Gastrocnemius medialis (tissue), 4 donors: ENCODE measurements at regions not wholly inside any gene's neighbourhood (a gene's known extent, or its start where the extent isn't known, plus 50 kb on each side); places are given as distances from the start of the nearest gene placed in this dataset.

Experiments used
- POLR2A ChIP-seq, 2 donors: fragments of 450-650 bp; IDR thresholded peaks; one replicate each; pipeline ENCODE4 v1.6.1; 2017; ENCODE audit warnings: antibody characterized with exemption in 2 of 2, mild to moderate bottlenecking in 2 of 2, moderate library complexity in 2 of 2
- TF ChIP-seq, protein P1 (sequence below), 5 experiments: fragments of 450-650 bp in 3 of 5; fragments of 200-600 bp in 2 of 5; sonication (generic) in 2 of 5; IDR thresholded peaks in 4 of 5; conservative IDR thresholded peaks in 1 of 5; 1 replicate in 4 of 5; 2 replicates in 1 of 5; pipeline ENCODE4 v1.5.1; 2016 to 2019; ENCODE audit warnings: antibody characterized with exemption in 5 of 5, mild to moderate bottlenecking in 3 of 5, moderate library complexity in 3 of 5

DNA sequence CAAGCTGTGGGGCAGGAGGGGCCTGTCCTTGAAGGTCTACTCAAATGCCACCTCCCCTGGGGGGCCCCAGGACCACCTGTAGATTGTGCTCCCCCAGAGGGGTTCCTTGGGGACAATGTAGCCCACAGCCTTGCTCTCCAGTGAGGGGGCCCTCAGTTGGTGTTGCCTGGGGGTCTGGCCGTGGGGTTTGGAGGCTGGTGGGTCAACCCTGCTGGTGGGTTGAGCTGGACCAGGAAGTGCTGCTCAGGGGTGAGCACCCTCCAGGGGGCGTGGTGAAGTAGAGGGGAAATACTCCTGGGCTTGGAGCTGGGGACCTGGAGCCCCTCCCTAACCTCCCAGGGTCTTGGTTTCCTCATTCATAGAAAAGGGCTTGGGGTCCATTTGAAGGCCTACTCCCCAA is 143.6 kb upstream of the WNT4 start:
- TF ChIP-seq, protein P1, sequence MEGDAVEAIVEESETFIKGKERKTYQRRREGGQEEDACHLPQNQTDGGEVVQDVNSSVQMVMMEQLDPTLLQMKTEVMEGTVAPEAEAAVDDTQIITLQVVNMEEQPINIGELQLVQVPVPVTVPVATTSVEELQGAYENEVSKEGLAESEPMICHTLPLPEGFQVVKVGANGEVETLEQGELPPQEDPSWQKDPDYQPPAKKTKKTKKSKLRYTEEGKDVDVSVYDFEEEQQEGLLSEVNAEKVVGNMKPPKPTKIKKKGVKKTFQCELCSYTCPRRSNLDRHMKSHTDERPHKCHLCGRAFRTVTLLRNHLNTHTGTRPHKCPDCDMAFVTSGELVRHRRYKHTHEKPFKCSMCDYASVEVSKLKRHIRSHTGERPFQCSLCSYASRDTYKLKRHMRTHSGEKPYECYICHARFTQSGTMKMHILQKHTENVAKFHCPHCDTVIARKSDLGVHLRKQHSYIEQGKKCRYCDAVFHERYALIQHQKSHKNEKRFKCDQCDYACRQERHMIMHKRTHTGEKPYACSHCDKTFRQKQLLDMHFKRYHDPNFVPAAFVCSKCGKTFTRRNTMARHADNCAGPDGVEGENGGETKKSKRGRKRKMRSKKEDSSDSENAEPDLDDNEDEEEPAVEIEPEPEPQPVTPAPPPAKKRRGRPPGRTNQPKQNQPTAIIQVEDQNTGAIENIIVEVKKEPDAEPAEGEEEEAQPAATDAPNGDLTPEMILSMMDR (IDR thresholded peaks at IDR 0.05 in 4 of 5, conservative IDR thresholded peaks at IDR 0.05 in 1 of 5) = no peak
- TF ChIP-seq POLR2A (IDR thresholded peaks at IDR 0.05) = no peak
